DOHH2 (cell line): ENCODE measurements at regions not wholly inside any gene's neighbourhood (a gene's known extent, or its start where the extent isn't known, plus 50 kb on each side); places are given as distances from the start of the nearest gene placed in this dataset.

ENCODE experiments used
- H3F3A ChIP-seq: fragments of 200-600 bp; sonication (generic), shearing (Covaris generic); 2 replicates; pipeline ENCODE4 v1.6.0; 2016; ENCODE audit warnings: antibody characterized with exemption, mild to moderate bottlenecking; ENCODE audit not compliant: control insufficient read depth, insufficient read depth
- H3K27ac ChIP-seq: fragments of 200-600 bp; sonication (generic); 2 replicates; pipeline ENCODE4 v1.5.1; 2014; ENCODE audit warnings: low read depth, mild to moderate bottlenecking, low read length, moderate library complexity
- H3K27me3 ChIP-seq: fragments of 200-600 bp; sonication (generic); 2 replicates; pipeline ENCODE4 v1.6.1; 2014; ENCODE audit warnings: mild to moderate bottlenecking, low read length, mixed read lengths; ENCODE audit not compliant: control insufficient read depth
- H3K36me3 ChIP-seq: fragments of 200-600 bp; sonication (generic); 2 replicates; pipeline ENCODE4 v1.6.1; 2014; ENCODE audit warnings: mild to moderate bottlenecking, low read length, moderate library complexity, mixed read lengths; ENCODE audit not compliant: control insufficient read depth
- H3K4me1 ChIP-seq: fragments of 200-600 bp; sonication (generic); 2 replicates; pipeline ENCODE4 v1.6.1; 2014; ENCODE audit warnings: mild to moderate bottlenecking, low read length, mixed read lengths; ENCODE audit not compliant: control insufficient read depth
- H3K4me2 ChIP-seq: fragments of 200-600 bp; sonication (generic); 2 replicates; pipeline ENCODE4 v1.6.0; 2014; ENCODE audit warnings: mild to moderate bottlenecking, low read length, moderate library complexity
- H3K4me3 ChIP-seq: fragments of 200-600 bp; sonication (generic); 2 replicates; pipeline ENCODE4 v1.5.1; 2014; ENCODE audit warnings: mild to moderate bottlenecking, low read length, mixed read lengths
- H3K79me2 ChIP-seq: fragments of 200-600 bp; sonication (generic); 2 replicates; pipeline ENCODE4 v1.6.1; 2014; ENCODE audit warnings: mild to moderate bottlenecking, low read length, mixed read lengths; ENCODE audit not compliant: control insufficient read depth
- H3K9me2 ChIP-seq: fragments of 200-600 bp; sonication (generic); replicated peaks from 2 replicates; pipeline ENCODE4 v1.6.1; 2014; ENCODE audit warnings: mild to moderate bottlenecking, low read length, mixed read lengths; ENCODE audit not compliant: control insufficient read depth
- H3K9me3 ChIP-seq: fragments of 200-600 bp; sonication (generic); 2 replicates; pipeline ENCODE4 v1.6.1; 2014; ENCODE audit warnings: antibody characterized with exemption, low read length, mixed read lengths; ENCODE audit not compliant: control insufficient read depth, insufficient read depth
- H4K20me1 ChIP-seq: fragments of 200-600 bp; sonication (generic); 2 replicates; pipeline ENCODE4 v1.6.0; 2014; ENCODE audit warnings: low read depth, mild to moderate bottlenecking, antibody characterized with exemption, low read length, moderate library complexity; ENCODE audit not compliant: control insufficient read depth, insufficient read depth
- CTCF ChIP-seq: fragments of 200-600 bp; sonication (generic); IDR thresholded peaks from one replicate; pipeline ENCODE4 v1.5.1; 2014; ENCODE audit warnings: antibody characterized with exemption, mild to moderate bottlenecking, low read depth, low read length; ENCODE audit not compliant: poor library complexity, severe bottlenecking
- EZH2phosphoT487 ChIP-seq: fragments of 200-600 bp; sonication (generic); IDR thresholded peaks from 2 replicates; pipeline ENCODE4 v1.6.1; 2017; ENCODE audit warnings: borderline replicate concordance, mild to moderate bottlenecking, antibody characterized with exemption, low read length, moderate library complexity, mixed read lengths

- Histone ChIP-seq H3K36me3 (no peaks in the 10 kb centered on the region), H4K20me1 (no peaks in the 10 kb centered on the region), H3K9me3 (no peaks in the 10 kb centered on the region), H3K79me2 (no peaks in the 10 kb centered on the region), H3K4me3 (no peak overlapping the region), H3K4me2 (peak overlapping the region; percentile 4; the same call in 1 of the 2 replicates), H3K27ac (no peak overlapping the region), H3K27me3 (no peaks in the 10 kb centered on the region), H3K9me2 (no peaks in the 10 kb centered on the region), H3K4me1 (peaks cover 8% of the 10 kb centered on the region), H3F3A (no peaks in the 10 kb centered on the region)
- TF ChIP-seq EZH2phosphoT487 (no peak), CTCF (no peak)
Measured at GRCh38 chr16:79404571-79404970, 196.0 kb downstream of the MAF start.

- no peak overlapping the region for H3K4me2 ChIP-seq
- H3K27ac ChIP-seq: no peak overlapping the region
- TF ChIP-seq CTCF (no peak), EZH2phosphoT487 (no peak)
- no peaks in the 10 kb centered on the region for H3K9me3 ChIP-seq
- no peaks in the 10 kb centered on the region for H3F3A ChIP-seq
- peaks cover 8% of the 10 kb centered on the region for H3K4me1 ChIP-seq
- no peaks in the 10 kb centered on the region for H3K27me3 ChIP-seq
- no peaks in the 10 kb centered on the region for H3K79me2 ChIP-seq
- H3K36me3 ChIP-seq: no peaks in the 10 kb centered on the region
- no peaks in the 10 kb centered on the region for H4K20me1 ChIP-seq
- no peak overlapping the region for H3K4me3 ChIP-seq
- H3K9me2 ChIP-seq: no peaks in the 10 kb centered on the region
Measured at GRCh38 chr16:79403534-79403933, 197.0 kb downstream of the MAF start.

DNA sequence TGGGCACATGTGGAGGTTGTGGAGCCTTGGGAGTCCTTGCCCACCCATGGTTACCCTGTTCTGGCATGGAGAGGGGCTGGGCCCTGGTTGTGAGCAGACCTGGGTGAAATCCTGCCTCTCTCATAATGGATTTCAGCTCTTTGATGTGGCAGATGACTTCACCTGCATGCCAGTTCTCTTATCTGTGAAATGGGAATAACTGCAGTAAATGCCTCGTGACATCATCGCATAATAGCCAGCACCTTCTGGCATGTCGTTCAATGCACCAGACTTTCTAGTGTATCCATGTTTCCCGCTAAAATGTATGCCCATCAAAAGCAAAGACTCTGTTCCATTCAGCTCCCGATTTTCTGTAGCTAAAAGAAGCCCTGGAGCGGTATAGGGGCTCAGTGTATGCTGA, 197.6 kb downstream of the MAF start:
- Histone ChIP-seq H3K27ac (no peak overlapping the region), H3K4me3 (no peak overlapping the region)
- TF ChIP-seq CTCF: no peak
- no peak for TF ChIP-seq EZH2phosphoT487

DNA sequence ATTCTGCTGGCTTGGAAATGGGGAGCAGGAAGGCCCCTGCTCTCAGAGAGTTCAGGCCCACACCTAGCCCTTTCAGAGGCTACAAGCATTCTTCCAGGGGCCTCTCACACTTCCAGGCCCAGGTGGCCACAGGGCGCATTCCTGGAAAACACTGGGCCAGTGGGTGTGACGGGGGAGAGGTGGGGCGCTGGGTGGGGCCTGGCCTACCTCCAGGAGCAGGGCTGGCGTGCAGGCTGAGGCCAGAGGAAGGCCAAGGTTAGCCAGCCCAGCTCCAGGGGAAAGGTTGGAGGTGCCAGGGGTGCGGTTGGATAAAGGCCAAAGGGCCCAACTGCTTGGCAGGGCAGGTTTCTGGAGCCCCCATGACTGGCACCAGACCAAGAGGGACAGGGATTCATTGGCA, 198.2 kb downstream of the MAF start:
- H3K4me3 ChIP-seq: no peak overlapping the region
- no peaks in the 10 kb centered on the region for H3K9me2 ChIP-seq
- no peak overlapping the region for H3K4me2 ChIP-seq
- peaks cover 8% of the 10 kb centered on the region for H3K4me1 ChIP-seq
- no peaks in the 10 kb centered on the region for H3F3A ChIP-seq
- TF ChIP-seq CTCF (no peak), EZH2phosphoT487 (no peak)
- H3K79me2 ChIP-seq: no peaks in the 10 kb centered on the region
- no peaks in the 10 kb centered on the region for H3K9me3 ChIP-seq
- no peaks in the 10 kb centered on the region for H3K27me3 ChIP-seq
- no peak overlapping the region for H3K27ac ChIP-seq
- H4K20me1 ChIP-seq: no peaks in the 10 kb centered on the region
- H3K36me3 ChIP-seq: no peaks in the 10 kb centered on the region

More for the DNA sequence above, 197.6 kb downstream of the MAF start:
- H3K36me3 ChIP-seq: no peaks in the 10 kb centered on the region
- no peaks in the 10 kb centered on the region for H3K9me3 ChIP-seq
- H3K79me2 ChIP-seq: no peaks in the 10 kb centered on the region
- H4K20me1 ChIP-seq: no peaks in the 10 kb centered on the region
- no peaks in the 10 kb centered on the region for H3F3A ChIP-seq
- H3K4me2 ChIP-seq: no peak overlapping the region
- H3K9me2 ChIP-seq: no peaks in the 10 kb centered on the region
- H3K27me3 ChIP-seq: no peaks in the 10 kb centered on the region
- H3K4me1 ChIP-seq: peaks cover 8% of the 10 kb centered on the region
